ENCODE measurements at regions not wholly inside any gene's neighbourhood (a gene's known extent, or its start where the extent isn't known, plus 50 kb on each side); places are given as distances from the start of the nearest gene placed in this dataset.
"Not testable (repeated sequence)": the region's sequence is repeated elsewhere in the genome, so short reads cannot be mapped to it uniquely, and the experiment has no call there.

- DNase-seq (ENCODE audit: low spot score in 2 of 2), result no peak
- FAIRE-seq, result no peak
Measured at GRCh38 chr6:106749609-106750008, 120.2 kb downstream of the QRSL1 start.

- no peak for FAIRE-seq
- DNase-seq (ENCODE audit: low spot score in 2 of 2), result no peak
Measured at GRCh38 chr6:106748547-106749207, 119.3 kb downstream of the QRSL1 start.

GRCh38 chr6:106747139-106747538, 117.8 kb downstream of the QRSL1 start:
- DNase-seq (ENCODE audit: low spot score in 2 of 2) (no peak), FAIRE-seq (no peak)

GRCh38 chr6:106746652-106747051, 117.3 kb downstream of the QRSL1 start:
- DNase-seq (ENCODE audit: low spot score in 2 of 2) (no peak), FAIRE-seq (no peak)

- FAIRE-seq, result no peak
- DNase-seq (ENCODE audit: low spot score in 2 of 2), result no peak
Measured at GRCh38 chr6:106745824-106746582, 116.6 kb downstream of the QRSL1 start.

GRCh38 chr6:106745197-106745770, 115.9 kb downstream of the QRSL1 start:
- FAIRE-seq, result no peak
- no peak for DNase-seq (ENCODE audit: low spot score in 2 of 2)

- DNase-seq (ENCODE audit: low spot score in 2 of 2) (no peak), FAIRE-seq (no peak)
Measured at GRCh38 chr6:106744781-106745180, 115.4 kb downstream of the QRSL1 start.

GRCh38 chr6:106744029-106744428, 114.7 kb downstream of the QRSL1 start:
- not testable (repeated sequence) for DNase-seq (ENCODE audit: low spot score in 2 of 2); FAIRE-seq

GRCh38 chr6:106743612-106744011, 114.2 kb downstream of the QRSL1 start:
- FAIRE-seq (no peak), DNase-seq (ENCODE audit: low spot score in 2 of 2) (no peak)

- DNase-seq (ENCODE audit: low spot score in 2 of 2) (no peak), FAIRE-seq (no peak)
Measured at GRCh38 chr6:106740287-106740686, 110.9 kb downstream of the QRSL1 start.

- DNase-seq (ENCODE audit: low spot score in 2 of 2), result peak; percentile 6 to 59
- FAIRE-seq, result no peak
Measured at GRCh38 chr6:106739387-106739786, 110.0 kb downstream of the QRSL1 start.

GRCh38 chr6:106736502-106736901, 107.1 kb downstream of the QRSL1 start:
- FAIRE-seq (no peak), DNase-seq (ENCODE audit: low spot score in 2 of 2) (no peak)

- DNase-seq (ENCODE audit: low spot score in 2 of 2), result no peak
- FAIRE-seq, result no peak
Measured at GRCh38 chr6:106735828-106736227, 106.5 kb downstream of the QRSL1 start.

GRCh38 chr6:106735136-106735633, 105.8 kb downstream of the QRSL1 start:
- FAIRE-seq (no peak), DNase-seq (ENCODE audit: low spot score in 2 of 2) (no peak)

- DNase-seq (ENCODE audit: low spot score in 2 of 2) (no peak), FAIRE-seq (no peak)
Measured at GRCh38 chr6:106733386-106733785, 104.0 kb downstream of the QRSL1 start.

GRCh38 chr6:106732376-106732940, 103.1 kb downstream of the QRSL1 start:
- DNase-seq (ENCODE audit: low spot score in 2 of 2) (no peak), FAIRE-seq (no peak)

- no peak for FAIRE-seq
Measured at GRCh38 chr6:106731843-106732160, 102.4 kb downstream of the QRSL1 start.

GRCh38 chr6:106731144-106731842, 101.9 kb downstream of the QRSL1 start:
- DNase-seq (ENCODE audit: low spot score in 2 of 2) (no peak), FAIRE-seq (no peak)

More at GRCh38 chr6:106731843-106732160, 102.4 kb downstream of the QRSL1 start:
- DNase-seq (ENCODE audit: low spot score in 2 of 2), result no peak

- no peak for FAIRE-seq
- DNase-seq (ENCODE audit: low spot score in 2 of 2), result no peak
Measured at GRCh38 chr6:106730718-106731117, 101.3 kb downstream of the QRSL1 start.

GRCh38 chr6:106730264-106730663, 100.9 kb downstream of the QRSL1 start:
- FAIRE-seq, result no peak
- no peak for DNase-seq (ENCODE audit: low spot score in 2 of 2)

- no peak for DNase-seq (ENCODE audit: low spot score in 2 of 2)
- no peak for FAIRE-seq
Measured at GRCh38 chr6:106729841-106730240, 100.5 kb downstream of the QRSL1 start.
